CD14-positive monocyte (primary cell): ENCODE measurements at regions not wholly inside any gene's neighbourhood (a gene's known extent, or its start where the extent isn't known, plus 50 kb on each side); places are given as distances from the start of the nearest gene placed in this dataset.

ENCODE experiments used
- DNase-seq, 3 donors: peaks; one replicate each; pipeline ENCODE4 v3.0.0-alpha.2; 2011 to 2022
- H2AFZ ChIP-seq: 2 replicates; pipeline ENCODE4 v1.6.0; 2012; ENCODE audit warnings: mild to moderate bottlenecking, low read depth, low read length, inconsistent platforms; ENCODE audit not compliant: insufficient read depth, poor library complexity, severe bottlenecking
- H3K27ac ChIP-seq, 2 donors: 1 replicate in 1 of 2; 2 replicates in 1 of 2; pipeline ENCODE4 v1.5.1; 2012 to 2013; ENCODE audit warnings: low read length in 2 of 2, control low read depth in 1 of 2, inconsistent platforms in 1 of 2, low read depth in 1 of 2, mild to moderate bottlenecking in 1 of 2
- H3K27me3 ChIP-seq, 2 donors: one replicate each; pipeline versions ENCODE4 v1.6.0 to v1.6.1; 2011 to 2013; ENCODE audit warnings: low read length in 2 of 2; ENCODE audit not compliant: control insufficient read depth in 2 of 2, insufficient read depth in 2 of 2
- H3K36me3 ChIP-seq, 2 donors: replicated peaks in 1 of 2; 1 replicate in 1 of 2; 2 replicates in 1 of 2; pipeline versions ENCODE4 v1.5.1 to v1.6.1; 2012 to 2013; ENCODE audit warnings: low read length in 2 of 2, control low read depth in 1 of 2, inconsistent platforms in 1 of 2, mild to moderate bottlenecking in 1 of 2; ENCODE audit not compliant: insufficient read depth in 2 of 2, control insufficient read depth in 1 of 2
- H3K4me1 ChIP-seq, 2 donors: 1 replicate in 1 of 2; 2 replicates in 1 of 2; pipeline versions ENCODE4 v1.5.1 to v1.6.1; 2012 to 2013; ENCODE audit warnings: low read length in 2 of 2, control low read depth in 1 of 2, inconsistent platforms in 1 of 2, mild to moderate bottlenecking in 1 of 2, moderate library complexity in 1 of 2; ENCODE audit not compliant: insufficient read depth in 2 of 2, control insufficient read depth in 1 of 2
- H3K4me2 ChIP-seq: replicated peaks from 2 replicates; pipeline ENCODE3; 2012; ENCODE audit warnings: low read length, moderate library complexity, mild to moderate bottlenecking; ENCODE audit not compliant: poor library complexity, severe bottlenecking; ENCODE audit errors: extremely low read depth
- H3K4me3 ChIP-seq, 3 experiments: fragments of 200-600 bp in 1 of 3; sonication (generic) in 1 of 3; replicated peaks in 1 of 3; 1 replicate in 2 of 3; 2 replicates in 1 of 3; pipeline ENCODE4 v1.5.1; 2011 to 2013; ENCODE audit warnings: low read length in 3 of 3, mild to moderate bottlenecking in 3 of 3, control low read depth in 2 of 3, low read depth in 2 of 3, inconsistent platforms in 1 of 3, moderate library complexity in 1 of 3
- H3K79me2 ChIP-seq: 2 replicates; pipeline ENCODE4 v1.6.0; 2012; ENCODE audit warnings: mild to moderate bottlenecking, control low read depth, inconsistent platforms, low read length, moderate library complexity; ENCODE audit not compliant: insufficient read depth
- H3K9ac ChIP-seq: 2 replicates; pipeline ENCODE4 v1.6.0; 2017; ENCODE audit warnings: low read length, mild to moderate bottlenecking; ENCODE audit not compliant: insufficient read depth, poor library complexity, severe bottlenecking
- H3K9me3 ChIP-seq, 2 donors: replicated peaks in 1 of 2; 1 replicate in 1 of 2; 2 replicates in 1 of 2; pipeline versions ENCODE4 v1.5.1 to v1.6.1; 2012 to 2013; ENCODE audit warnings: low read length in 2 of 2, control low read depth in 1 of 2; ENCODE audit not compliant: control insufficient read depth in 1 of 2, insufficient read depth in 1 of 2
- H4K20me1 ChIP-seq: 2 replicates; pipeline ENCODE4 v1.6.0; 2012; ENCODE audit warnings: mild to moderate bottlenecking, low read length, control low read depth, moderate library complexity; ENCODE audit not compliant: insufficient read depth
- H3K27ac Mint-ChIP-seq, 7 donors: one replicate each; pipeline ENCODE4 v1.8.0; 2020; ENCODE audit warnings: mild to moderate bottlenecking in 7 of 7, mixed read lengths in 7 of 7, moderate library complexity in 6 of 7, inconsistent platforms in 2 of 7
- H3K27me3 Mint-ChIP-seq, 3 donors: one replicate each; pipeline ENCODE4 v1.8.0; 2021 to 2022; ENCODE audit warnings: low read depth in 3 of 3, mild to moderate bottlenecking in 3 of 3, mixed read lengths in 3 of 3, moderate library complexity in 3 of 3, inconsistent platforms in 1 of 3
- H3K36me3 Mint-ChIP-seq, 2 donors: one replicate each; pipeline ENCODE4 v1.8.0; 2020; ENCODE audit warnings: mixed read lengths in 2 of 2, inconsistent platforms in 1 of 2, mild to moderate bottlenecking in 1 of 2
- H3K4me1 Mint-ChIP-seq: one replicate; pipeline ENCODE4 v1.8.0; 2020; ENCODE audit warnings: mild to moderate bottlenecking, mixed read lengths
- H3K4me3 Mint-ChIP-seq, 2 donors: one replicate each; pipeline ENCODE4 v1.8.0; 2020; ENCODE audit warnings: mild to moderate bottlenecking in 2 of 2, mixed read lengths in 2 of 2, moderate library complexity in 1 of 2
- H3K9me3 Mint-ChIP-seq, 7 donors: one replicate each; pipeline ENCODE4 v1.8.0; 2020 to 2022; ENCODE audit warnings: mixed read lengths in 7 of 7, mild to moderate bottlenecking in 6 of 7, moderate library complexity in 6 of 7, inconsistent platforms in 2 of 7
- WGBS: methylation state at CpG from one replicate; pipeline ENCODE4 v1.1.5; 2013; ENCODE audit warnings: missing lambda C conversion rate; ENCODE audit not compliant: insufficient coverage; 5-methylcytosine and 5-hydroxymethylcytosine counted together
- intact Hi-C, 2 donors: fragments of 100-400 bp; cut with micrococcal nuclease; formaldehyde crosslinking; loops; one replicate each; pipeline versions ENCODE4 v1.15.0 to v1.15.1; 2023
- TF ChIP-seq, protein P1 (sequence below): fragments of 200-600 bp; IDR thresholded peaks from one replicate; pipeline ENCODE4 v1.8.0; 2022; ENCODE audit warnings: antibody characterized with exemption, mild to moderate bottlenecking

GRCh38 chr17:45703806-45704205 is 80.3 kb upstream of the CRHR1 start:
- H3K27ac Mint-ChIP-seq, result no peak overlapping the region
- no peaks in the 10 kb centered on the region for H3K4me1 Mint-ChIP-seq
- no peaks in the 10 kb centered on the region for H3K4me1 ChIP-seq
- H3K79me2 ChIP-seq, result no peaks in the 10 kb centered on the region
- no peak overlapping the region for H3K9ac ChIP-seq
- intact Hi-C loops, result no loop called here
- H3K4me3 ChIP-seq, result no peak overlapping the region
- H3K4me3 Mint-ChIP-seq, result no peak overlapping the region
- no peaks in the 10 kb centered on the region for H3K9me3 ChIP-seq
- H4K20me1 ChIP-seq, result no peaks in the 10 kb centered on the region
- H3K36me3 ChIP-seq, result no peaks in the 10 kb centered on the region
- no peaks in the 10 kb centered on the region for H3K36me3 Mint-ChIP-seq
- H3K27me3 ChIP-seq, result peaks cover 0 to 2% of the 10 kb centered on the region in 2 donors
- TF ChIP-seq, protein P1, sequence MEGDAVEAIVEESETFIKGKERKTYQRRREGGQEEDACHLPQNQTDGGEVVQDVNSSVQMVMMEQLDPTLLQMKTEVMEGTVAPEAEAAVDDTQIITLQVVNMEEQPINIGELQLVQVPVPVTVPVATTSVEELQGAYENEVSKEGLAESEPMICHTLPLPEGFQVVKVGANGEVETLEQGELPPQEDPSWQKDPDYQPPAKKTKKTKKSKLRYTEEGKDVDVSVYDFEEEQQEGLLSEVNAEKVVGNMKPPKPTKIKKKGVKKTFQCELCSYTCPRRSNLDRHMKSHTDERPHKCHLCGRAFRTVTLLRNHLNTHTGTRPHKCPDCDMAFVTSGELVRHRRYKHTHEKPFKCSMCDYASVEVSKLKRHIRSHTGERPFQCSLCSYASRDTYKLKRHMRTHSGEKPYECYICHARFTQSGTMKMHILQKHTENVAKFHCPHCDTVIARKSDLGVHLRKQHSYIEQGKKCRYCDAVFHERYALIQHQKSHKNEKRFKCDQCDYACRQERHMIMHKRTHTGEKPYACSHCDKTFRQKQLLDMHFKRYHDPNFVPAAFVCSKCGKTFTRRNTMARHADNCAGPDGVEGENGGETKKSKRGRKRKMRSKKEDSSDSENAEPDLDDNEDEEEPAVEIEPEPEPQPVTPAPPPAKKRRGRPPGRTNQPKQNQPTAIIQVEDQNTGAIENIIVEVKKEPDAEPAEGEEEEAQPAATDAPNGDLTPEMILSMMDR, result no peak
- no peaks in the 10 kb centered on the region for H3K9me3 Mint-ChIP-seq
- H3K4me2 ChIP-seq, result no peak overlapping the region
- H3K27me3 Mint-ChIP-seq, result peaks cover 11 to 18% (median 14%) of the 10 kb centered on the region in 3 donors
- no peak overlapping the region for H3K27ac ChIP-seq
- WGBS, result 100% methylated on average over 1 of the region's 1 CpG
- no peak overlapping the region for H2AFZ ChIP-seq
- DNase-seq, result no peak

GRCh38 chr17:45704251-45704650 is 79.9 kb upstream of the CRHR1 start:
- TF ChIP-seq, protein P1, result no peak
- Histone ChIP-seq H3K27ac (no peak overlapping the region), H3K36me3 (no peaks in the 10 kb centered on the region), H4K20me1 (no peaks in the 10 kb centered on the region), H3K9me3 (no peaks in the 10 kb centered on the region), H3K79me2 (no peaks in the 10 kb centered on the region), H2AFZ (no peak overlapping the region), H3K4me3 (no peak overlapping the region), H3K9ac (no peak overlapping the region), H3K4me2 (no peak overlapping the region), H3K27me3 (peaks cover 0 to 2% of the 10 kb centered on the region in 2 donors), H3K4me1 (no peaks in the 10 kb centered on the region)
- Mint-ChIP-seq H3K9me3 (no peaks in the 10 kb centered on the region), H3K4me3 (no peak overlapping the region), H3K4me1 (no peaks in the 10 kb centered on the region), H3K27me3 (peaks cover 11 to 18% (median 13%) of the 10 kb centered on the region in 3 donors), H3K36me3 (no peaks in the 10 kb centered on the region), H3K27ac (no peak overlapping the region)
- WGBS, result 100% methylated on average over 1 of the region's 2 CpGs
- DNase-seq, result no peak
- intact Hi-C loops, result no loop called here
